AG09319 (cell line): ENCODE measurements at regions not wholly inside any gene's neighbourhood (a gene's known extent, or its start where the extent isn't known, plus 50 kb on each side); places are given as distances from the start of the nearest gene placed in this dataset.
"Not testable (repeated sequence)": the region's sequence is repeated elsewhere in the genome, so short reads cannot be mapped to it uniquely, and the experiment has no call there.

Experiments
- DNase-seq: peaks from one replicate; pipeline ENCODE4 v3.0.0-alpha.2; 2010; ENCODE audit warnings: low read depth; ENCODE audit errors: extremely low read depth
- CTCF ChIP-seq: IDR thresholded peaks from 2 replicates; pipeline ENCODE4 v1.5.1; 2011; ENCODE audit warnings: low read depth, mild to moderate bottlenecking, inconsistent platforms, low read length, moderate library complexity

- no peak for DNase-seq
- TF ChIP-seq CTCF, result no peak
Measured at GRCh38 chr4:126906466-126906865, 726.3 kb upstream of the INTU start.

DNA sequence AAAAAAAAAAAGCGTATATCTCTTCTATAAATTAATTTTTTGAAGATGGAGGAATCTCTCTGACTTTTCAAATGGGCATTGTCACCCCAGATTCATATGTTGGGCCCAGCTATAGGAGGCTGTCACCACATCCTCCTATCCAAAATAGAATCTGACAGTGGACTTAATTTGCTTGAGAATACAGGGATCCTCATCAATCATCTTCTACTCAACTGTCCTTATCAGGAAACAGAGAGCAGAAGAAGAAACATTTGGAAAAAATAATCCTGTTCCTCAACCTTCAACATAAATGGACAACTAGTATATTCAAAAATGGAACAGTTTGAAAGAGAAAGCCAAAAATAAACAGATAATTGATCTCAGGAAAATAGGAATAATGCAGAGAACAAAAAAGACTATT, 725.4 kb upstream of the INTU start:
- TF ChIP-seq CTCF, result no peak
- DNase-seq, result no peak

DNA sequence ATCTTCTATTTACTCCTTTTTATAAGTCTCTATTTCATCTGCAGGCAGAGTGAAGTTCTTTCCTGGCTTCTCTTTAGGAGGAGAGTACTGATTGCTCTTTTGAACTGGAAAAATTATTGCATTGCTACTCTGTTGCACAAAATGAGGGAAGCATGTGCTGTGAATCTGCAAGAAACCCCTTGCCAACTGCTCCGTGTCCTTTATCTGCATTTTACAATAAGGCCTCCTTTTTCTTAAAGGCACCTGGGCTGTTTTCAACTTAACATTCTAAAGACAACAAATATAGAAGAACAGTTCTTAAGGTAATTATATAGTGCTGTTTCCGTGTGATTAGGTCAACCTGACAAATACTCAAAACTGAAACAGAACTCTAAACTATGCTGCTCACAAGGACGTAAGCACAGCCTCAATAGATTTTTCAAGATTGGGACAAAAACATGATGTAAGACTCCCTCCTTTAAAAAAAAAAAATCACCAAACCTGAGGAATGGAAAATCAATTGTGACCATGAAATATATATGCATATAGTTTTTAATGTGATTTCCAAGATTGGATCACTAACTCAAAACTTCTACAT, 716.6 kb upstream of the INTU start:
- no peak for TF ChIP-seq CTCF
- no peak for DNase-seq

- no peak; the same call in 1 of the 2 replicates for TF ChIP-seq CTCF
- DNase-seq, result peak; percentile 87
Measured at GRCh38 chr4:126916626-126917140, 716.1 kb upstream of the INTU start.

- DNase-seq, result not testable (repeated sequence)
Measured at GRCh38 chr4:126922328-126922938, 710.3 kb upstream of the INTU start.

- DNase-seq, result no peak
- no peak for TF ChIP-seq CTCF
Measured at GRCh38 chr4:126924237-126924636, 708.5 kb upstream of the INTU start.

DNA sequence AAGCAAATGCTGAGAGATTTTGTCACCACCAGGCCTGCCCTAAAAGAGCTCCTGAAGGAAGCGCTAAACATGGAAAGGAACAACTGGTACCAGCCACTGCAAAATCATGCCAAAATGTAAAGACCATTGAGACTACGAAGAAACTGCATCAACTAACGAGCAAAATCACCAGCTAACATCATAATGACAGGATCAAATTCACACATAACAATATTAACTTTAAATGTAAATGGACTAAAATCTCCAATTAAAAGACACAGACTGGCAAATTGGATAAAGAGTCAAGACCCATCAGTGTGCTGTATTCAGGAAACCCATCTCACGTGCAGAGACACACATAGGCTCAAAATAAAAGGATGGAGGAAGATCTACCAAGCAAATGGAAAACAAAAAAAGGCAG, 702.7 kb upstream of the INTU start:
- DNase-seq, result not testable (repeated sequence)

DNA sequence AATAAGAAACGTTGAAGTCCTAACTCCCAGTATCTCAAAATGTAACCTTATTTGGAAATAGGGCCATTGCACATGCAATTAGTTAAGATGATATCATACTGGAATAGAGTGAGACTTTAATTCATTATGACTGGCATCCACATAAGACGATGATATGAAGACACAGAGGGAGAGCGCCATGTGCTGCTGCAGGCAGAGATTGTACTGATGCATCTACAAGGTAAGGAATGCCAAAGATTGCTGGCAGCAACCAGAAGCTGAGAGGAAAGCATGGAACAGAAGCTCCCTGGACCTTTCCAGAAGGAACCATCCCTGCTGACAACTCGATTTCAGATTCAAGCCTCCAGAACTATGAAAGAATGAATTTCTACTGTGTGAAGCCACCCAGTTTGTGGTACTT, 697.0 kb upstream of the INTU start:
- no peak for DNase-seq

More for the DNA sequence above, 697.0 kb upstream of the INTU start:
- no peak for TF ChIP-seq CTCF
